HG03039 (cell line): ENCODE measurements at regions not wholly inside any gene's neighbourhood (a gene's known extent, or its start where the extent isn't known, plus 50 kb on each side); places are given as distances from the start of the nearest gene placed in this dataset.

ENCODE experiments used
- ATAC-seq: cut with Tn5 transposase; IDR thresholded peaks from one replicate; pipeline ENCODE4 v1.9.1; 2021; ENCODE audit warnings: mild to moderate bottlenecking, moderate library complexity; ENCODE audit not compliant: unreplicated experiment

DNA sequence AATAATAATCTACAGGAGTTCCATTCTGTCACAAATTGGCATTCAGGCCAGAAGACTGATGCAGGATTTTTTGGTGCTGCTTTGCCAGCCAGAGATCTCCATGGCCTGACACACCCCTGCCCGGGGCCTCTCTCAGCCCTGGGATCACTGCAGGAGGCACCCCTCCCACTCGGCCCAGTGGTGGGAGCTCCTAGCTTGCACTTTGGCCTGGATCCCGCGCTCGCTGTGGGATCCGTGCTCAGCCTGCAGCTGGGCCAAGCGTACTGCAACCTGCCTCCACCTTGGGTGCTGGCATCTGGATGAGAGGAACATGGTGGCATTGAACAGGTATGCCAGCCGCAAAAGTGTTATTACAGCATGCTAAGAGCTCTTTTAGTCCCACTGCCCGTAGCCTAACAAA lies 656.7 kb upstream of the CCDC54 start:
- ATAC-seq, result no peak

DNA sequence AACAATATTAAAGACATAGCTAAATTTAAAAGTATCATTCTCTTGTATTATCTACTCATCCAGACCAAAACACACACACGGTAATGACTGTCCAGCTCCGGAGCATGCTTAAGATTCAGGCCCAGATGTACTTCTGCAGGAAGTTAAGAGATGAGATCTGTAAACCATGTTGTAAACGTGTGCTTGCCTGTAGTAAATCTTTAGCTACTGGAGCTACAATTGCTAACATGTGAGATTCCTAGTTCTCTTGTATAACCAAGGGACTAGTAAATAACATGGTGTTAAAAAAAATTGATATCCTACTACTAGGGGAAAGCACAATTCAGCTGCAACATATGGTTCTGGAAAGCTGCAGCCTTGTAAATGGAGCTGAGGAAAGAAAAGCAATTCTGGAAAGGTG lies 651.7 kb upstream of the CCDC54 start:
- ATAC-seq, result no peak

DNA sequence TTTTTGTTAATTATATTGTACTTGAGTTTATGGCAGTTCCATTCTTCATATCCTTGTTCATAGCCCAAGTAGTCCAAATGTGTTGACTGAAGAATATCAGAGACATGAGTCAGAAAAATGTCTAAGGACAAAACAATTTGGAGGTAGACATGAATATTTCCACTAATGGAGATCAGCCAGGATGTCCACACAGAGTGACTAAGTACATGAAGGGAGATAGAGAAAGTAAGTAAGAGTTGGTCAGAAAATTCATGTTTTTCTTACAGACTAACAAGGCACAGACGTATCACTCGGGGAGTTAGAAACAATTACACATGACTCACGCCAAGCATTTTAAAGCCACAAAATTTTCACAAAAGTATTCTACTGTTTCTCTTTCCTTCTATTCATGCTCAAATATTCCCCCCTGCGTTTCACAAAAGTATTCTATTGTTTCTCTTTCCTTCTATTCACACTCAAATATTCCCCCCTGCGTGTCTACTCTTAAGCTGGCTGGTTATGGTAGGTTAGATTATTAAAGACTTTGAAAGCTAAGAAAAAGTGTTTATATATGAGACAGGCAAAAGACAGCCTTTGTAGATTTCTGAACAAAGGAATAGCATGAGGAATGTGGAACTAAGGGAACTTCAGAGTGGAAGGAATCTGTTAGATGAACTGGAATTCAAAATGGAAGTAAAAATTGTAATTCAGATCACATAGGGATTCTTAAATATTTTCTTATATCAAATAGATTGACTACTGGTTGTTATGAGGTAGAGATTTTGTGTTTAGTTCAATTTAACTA lies 648.7 kb upstream of the CCDC54 start:
- ATAC-seq, result no peak

DNA sequence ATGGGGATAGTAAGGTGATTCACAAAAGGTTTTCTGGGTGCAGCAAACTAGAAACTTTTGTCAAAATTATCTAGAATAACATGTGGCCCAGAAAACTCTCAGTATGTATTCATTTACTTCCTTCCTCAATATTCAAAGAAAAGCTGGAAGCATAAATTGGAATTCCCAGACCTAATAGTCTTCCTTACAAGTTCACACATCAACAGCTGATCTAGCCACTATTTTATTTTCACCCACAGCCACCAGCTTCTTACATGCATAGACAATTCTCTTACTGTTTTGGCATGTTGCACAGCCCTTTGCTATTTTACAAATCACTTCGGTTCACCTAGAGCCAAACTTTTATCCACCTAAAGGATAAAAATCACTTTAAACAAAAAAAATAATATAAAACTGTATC lies 647.8 kb upstream of the CCDC54 start:
- no peak for ATAC-seq

DNA sequence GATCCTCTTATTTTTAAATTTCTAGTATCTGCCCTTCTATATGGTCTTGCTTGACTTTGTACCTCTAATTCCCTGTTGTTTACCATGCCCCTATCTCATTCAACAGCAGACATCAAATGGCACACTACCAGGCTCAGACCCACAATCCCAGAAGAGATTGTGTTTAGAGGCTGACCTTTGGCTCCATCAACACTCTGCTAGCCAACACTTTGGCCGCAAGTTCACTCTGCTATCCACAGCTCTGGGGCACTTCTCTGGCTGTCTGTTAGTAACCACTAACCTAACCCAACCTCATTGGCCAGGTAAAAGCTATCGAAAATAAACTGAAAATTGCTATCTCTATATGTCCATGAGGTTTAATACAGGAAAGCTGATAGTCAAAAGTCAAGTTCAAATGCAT lies 646.0 kb upstream of the CCDC54 start:
- no peak for ATAC-seq

DNA sequence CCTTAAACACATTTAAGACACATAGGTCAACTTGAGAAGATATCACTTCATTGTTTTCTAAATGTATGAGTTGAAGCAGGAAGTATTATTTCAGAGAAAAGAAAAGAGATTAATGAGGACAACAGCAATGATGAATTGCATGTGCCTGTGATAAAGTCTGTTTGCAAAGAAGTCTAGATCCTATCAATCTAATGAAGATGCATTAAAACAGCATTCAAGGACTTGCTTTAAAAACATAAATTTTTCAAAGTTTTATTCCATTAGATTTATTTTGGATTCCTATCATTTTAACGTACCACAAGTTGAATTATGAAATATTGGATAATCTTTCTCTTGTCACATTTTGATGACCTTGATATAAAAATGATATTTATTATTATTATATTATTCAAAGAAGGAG lies 642.5 kb upstream of the CCDC54 start:
- ATAC-seq, result no peak

DNA sequence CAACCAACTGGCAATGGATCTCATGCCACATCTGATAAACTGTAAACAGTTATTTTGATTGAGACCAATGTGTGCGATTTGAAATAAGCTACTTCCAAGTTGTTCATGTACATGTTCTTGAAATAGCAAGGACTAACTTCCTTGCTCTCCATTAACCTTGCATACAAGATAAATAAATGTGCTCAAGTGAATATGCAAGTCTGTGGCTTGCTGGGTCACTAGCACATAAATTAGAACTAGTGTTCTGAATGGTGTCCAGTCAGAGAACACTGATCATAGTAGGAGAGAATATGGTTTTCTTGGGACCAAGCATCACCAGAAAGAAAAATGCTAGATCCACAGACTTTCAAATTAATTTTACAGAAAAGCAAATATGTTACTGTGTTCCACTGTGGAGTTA lies 640.0 kb upstream of the CCDC54 start:
- no peak for ATAC-seq

DNA sequence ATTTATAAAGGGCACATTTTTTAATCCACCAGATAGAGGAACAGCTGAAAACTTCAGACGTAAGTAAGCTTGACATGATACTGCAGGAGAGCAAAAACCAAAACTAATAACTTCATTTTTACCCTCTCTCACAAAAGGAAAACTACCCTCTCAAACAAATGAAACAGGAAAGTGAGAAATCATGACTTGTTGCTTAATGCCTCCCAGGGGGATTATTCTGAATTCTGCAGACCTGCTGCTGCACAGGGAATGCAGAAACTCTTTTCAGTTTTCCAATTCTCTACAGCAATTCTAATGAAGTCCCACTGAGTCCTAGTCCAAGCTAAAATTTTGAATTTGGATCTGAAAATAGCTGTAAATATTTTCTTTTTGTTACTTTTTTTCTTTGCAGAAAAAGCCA lies 637.1 kb upstream of the CCDC54 start:
- ATAC-seq, result no peak

DNA sequence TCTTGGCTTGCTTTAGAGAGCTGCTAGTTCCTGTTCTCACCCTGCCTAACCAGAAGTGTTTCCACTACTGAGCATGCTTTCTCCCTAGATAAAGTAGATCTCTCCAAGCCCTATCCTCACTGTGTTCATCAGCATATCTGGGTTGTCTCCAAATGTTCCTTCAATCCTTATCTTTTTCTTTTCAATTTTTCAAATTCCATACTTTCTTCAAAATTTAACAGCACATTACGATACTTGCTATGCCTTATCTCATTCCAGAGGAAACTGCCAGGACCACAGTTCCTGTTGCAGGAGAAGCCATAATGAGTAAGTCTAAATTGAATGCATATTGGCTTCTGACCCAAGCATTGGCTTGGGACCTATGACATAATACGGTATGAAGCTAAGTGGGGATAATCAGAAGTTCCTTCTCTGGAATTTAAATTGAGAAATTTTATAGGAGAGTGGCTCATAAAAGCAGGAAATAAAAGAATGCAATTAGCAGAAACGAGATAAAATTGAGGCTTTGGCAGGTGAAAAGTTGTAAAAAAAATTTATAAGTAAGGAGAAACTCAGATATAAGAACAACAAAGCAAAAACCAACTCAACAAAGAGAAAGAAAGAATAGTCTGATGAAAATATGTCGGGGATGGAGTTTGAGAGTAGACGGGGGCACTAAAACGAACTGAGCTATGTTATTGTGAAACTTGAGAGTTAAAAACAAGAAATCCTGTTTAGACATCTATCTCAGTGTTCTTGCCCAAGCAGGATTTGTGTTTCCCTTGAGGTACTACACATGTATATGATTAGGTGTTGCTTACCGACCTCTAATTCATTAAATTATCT lies 631.7 kb upstream of the CCDC54 start:
- ATAC-seq, result no peak

DNA sequence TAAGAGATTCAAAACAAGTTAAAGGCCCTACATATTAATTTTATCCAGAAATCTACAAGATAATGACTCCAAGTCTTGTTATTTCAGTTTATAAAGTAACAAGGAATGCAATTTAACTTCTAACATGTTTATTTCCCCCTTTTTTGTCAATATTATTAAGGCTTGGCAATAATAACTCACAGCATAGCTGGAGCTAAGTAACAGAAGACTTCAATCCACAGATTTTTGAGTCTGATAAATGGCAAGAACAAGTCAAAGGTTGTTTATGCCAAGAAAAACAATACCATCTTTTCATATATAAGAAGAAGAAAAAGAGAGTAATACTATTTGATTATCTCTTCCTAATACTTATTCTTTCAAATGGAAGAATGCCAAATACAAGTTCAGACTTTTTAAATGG lies 631.0 kb upstream of the CCDC54 start:
- no peak for ATAC-seq

DNA sequence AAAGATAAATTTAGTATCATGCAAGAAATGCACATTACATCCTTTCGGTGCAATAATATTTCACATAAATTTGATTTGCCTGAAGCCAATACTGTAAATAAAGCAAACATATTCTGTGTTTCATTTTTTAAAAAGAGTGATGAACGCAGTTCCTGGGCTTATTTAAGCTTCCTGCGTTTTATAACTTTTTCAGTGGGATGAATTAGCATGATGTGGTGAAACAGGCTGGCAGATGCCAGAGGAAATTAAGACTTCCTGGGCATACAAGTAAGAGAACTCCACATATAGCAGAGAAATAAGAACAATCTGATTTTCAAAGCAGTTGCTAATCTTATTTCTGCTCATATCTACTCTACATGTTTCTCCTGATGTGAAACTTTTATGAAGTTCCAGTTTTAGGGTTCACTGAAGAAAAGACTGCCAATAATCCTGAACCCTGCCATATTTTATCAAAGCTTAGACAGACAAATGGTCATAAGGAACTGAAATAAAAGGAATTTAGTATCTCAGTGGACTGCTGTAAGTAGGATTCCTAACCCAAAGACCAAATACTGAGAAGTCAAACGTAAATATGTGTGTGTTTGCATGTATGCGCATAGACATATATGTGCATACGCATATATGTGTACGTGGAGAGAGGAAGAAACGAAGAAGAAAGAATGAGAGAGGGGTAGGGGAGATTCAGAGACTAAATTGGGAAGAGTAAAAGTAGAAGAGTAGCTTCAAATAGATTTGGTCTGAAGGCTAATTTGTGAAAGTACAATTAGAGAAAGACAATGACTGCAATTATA lies 628.6 kb upstream of the CCDC54 start:
- ATAC-seq, result no peak

DNA sequence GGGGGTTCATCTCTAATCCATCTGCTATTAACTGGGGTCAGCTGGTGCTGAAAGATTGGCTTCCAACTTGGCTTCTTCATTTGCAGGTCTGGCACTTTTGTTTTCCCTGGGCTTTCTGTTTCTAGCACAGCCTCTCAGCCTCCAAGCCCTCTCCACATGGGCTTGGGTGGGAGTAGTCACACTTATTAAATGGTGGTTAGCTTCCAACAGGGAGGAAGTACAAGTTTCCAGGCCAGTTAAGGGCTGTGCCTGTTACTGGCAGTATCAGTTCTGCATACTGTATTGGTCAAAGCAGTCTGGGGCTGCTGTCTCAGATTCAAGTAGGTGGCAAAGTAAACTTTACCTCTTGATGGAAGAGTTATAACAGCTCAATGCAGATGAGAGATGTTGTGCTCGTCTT lies 627.1 kb upstream of the CCDC54 start:
- no peak for ATAC-seq

DNA sequence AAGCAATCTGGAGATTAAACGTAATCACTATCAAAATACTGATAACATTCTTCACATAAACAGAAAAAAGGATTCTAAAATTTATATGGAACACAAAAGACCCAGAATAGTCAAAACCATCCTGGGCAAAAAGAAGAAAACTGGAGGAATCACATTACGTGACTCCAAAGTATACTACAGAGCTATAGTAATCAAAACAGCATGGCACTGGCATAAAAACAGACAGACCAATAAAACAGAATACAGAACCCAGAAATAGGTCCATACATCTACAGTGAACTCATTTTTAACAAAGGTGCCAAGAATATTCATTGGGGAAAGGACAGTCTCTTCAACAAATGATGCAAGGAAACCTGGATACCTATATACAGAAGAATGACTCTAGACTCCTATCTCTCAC lies 621.9 kb upstream of the CCDC54 start:
- no peak for ATAC-seq

DNA sequence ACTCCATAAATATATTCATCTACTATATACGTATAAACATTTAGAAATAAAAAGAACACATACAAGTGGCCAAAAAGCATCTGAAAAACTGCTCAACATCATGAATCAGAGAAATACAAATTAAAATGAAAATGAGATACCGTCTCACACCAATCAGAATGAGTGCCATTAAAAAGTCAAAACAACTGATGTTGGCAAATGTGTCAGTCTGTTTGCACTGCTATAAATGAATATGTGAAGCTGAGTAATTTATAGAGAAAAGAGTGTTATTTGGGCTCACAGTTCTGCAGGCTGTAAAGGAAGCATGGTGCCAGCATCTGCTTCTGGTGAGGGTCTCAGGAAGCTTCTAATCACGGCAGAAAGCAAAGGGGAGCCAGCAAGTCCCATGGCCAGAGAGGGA lies 620.3 kb upstream of the CCDC54 start:
- ATAC-seq, result no peak

DNA sequence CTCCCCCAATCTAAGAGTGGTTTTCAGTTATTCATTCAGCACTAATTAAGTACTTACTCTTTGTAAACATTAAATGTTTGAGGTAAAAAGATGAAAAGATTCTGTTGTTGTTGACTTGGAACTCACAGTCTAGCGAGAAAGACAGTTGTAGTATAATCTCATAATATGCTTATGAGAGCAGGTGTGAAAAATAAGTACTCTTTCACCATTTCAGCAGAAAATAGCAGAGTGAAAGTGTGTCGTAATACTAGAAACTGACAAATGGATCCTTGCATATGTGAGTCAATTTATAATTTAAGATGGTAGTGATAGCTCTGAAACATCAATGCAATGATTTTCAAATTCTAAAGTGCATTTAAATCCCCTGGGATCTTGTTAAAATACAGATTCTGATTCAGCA lies 618.8 kb upstream of the CCDC54 start:
- no peak for ATAC-seq

DNA sequence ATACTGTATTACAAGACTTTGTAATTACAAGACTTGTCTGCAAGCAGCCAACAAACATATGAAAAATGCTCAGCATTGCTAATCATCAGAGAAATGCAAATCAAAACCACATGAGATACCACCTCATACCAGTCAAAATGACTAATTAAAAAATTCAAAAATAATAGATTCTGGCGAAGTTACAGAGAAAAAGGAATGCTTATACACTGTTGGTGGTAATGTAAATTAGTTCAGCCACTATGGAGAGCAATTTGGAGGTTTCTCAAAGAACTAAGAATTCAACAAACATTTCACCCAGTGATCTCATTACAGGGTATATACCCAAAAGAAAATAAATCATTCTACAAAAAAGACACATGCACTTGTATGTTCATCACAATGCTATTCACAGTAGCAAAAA lies 617.5 kb upstream of the CCDC54 start:
- ATAC-seq, result no peak

DNA sequence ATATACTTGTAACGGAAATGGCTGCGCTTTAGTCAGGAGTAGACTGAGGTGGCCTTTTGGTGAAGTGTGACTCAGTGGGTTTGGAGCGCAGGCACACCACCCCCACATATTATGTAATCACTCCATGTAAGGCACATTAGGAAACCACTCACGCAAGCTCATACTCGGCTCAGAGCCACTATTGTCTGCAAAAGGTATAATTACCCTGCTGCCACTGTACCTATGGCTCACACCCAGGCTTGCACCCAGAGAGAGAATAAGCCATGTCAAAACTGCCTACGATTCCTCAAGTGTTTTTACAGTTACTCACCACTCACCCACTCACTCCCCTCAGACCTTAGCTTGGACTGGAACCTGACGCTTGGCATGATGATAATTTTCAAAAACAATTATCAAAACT lies 611.9 kb upstream of the CCDC54 start:
- ATAC-seq, result no peak

DNA sequence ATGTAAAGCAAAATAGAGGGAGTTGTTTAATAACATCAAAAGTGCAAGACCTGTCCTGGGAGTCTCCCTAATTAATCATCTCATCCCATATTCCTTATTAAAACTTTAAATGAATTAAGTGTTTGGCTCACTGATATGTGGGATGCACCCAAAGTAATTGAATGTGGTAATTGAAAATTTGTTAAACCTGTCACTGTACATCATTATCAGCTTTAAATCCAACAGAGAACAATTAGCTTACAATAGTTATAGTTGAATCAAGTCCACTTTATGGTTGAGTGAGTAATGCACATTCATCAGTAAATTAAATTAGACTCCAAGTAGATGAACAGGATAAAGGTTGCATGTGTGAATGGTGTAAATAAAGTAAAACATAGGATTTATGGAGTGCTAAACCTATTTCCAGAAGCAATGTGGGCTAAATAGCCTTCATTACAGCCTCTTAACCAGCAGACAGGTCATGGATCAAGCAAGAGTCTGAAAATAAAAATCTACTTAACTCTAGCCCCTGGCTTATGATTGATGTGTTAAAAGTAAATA lies 608.2 kb upstream of the CCDC54 start:
- ATAC-seq, result no peak

DNA sequence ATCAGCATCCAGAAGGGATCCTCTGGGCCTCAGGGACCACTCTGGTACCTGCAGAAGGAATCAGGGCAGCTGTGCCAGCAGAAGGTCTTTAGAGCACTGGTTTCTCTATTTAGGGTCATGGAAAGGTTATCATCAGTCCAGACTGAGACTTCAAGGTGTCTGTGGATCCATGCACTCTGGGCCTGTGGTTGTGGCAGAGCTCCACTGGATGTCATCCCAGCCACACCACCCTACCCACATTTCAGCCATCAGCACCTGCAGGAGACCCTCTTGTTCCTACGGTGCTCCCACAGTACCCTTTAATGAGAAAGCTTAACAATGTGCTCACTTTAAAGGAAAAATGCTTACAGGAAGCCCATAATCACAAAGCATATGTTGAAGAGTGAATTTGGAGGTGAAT lies 603.4 kb upstream of the CCDC54 start:
- no peak for ATAC-seq

DNA sequence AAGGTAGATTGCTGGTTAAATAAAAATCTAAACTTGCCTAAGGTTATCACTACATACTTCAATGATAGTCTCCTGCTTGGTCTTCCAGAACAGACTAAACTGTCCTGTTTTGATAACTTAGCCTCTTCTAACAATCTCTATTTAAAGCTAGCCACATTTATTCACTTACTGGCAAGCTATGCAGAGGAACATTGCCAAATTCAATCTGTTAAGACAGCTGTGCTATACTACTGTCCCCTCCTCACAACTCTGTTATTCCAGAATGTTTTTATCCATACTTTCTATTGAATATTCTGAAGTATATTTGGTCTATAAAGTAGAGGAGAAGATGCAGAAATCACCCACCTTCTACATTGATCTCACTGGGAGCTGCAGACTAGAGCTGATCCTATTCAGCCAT lies 594.0 kb upstream of the CCDC54 start:
- ATAC-seq, result no peak

DNA sequence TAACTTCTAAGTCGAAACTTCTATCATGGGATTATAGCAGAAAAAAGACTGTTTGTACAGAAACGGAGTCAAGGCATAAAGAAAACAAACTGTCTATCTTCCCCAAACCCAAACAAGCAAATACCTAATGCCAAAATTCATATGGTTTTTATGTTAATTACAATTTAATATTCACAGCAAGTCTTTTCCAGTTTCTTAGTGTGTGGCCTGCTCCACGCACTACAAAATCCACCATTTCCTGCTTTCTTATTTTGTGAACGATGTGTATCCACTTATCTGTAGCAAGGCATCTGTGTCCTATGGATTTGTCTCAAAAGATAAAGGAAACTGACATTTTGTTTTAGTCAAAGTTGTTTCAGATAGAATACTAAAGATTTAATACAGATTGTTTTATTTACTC lies 588.0 kb upstream of the CCDC54 start:
- no peak for ATAC-seq
